ENCODE measurements at regions not wholly inside any gene's neighbourhood (a gene's known extent, or its start where the extent isn't known, plus 50 kb on each side); places are given as distances from the start of the nearest gene placed in this dataset.

DNA sequence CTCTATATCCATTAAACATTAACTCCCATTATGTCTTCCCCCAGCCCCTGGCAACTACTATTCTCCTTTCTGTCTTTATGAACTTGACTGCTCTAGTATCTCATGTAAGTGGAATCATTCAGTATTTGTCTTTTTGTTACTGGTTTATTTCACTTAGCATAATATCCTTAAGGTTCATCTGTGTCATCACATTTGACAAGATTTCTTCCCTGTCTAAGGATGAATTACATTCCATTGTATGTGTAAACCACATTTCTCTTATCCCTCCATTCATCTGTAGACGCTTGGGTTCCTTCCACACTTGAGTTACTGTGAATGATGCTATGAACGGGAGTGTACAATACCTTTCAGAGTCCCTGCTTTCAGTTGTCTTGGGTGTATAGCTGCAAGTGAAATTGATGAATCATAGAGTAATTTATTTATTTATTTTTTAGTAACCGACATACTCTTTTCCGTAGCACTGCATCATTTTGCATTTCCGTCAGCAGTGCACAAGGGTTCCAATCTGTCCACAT is 399.7 kb upstream of the RBFOX1 start:
- DNase-seq (ENCODE audit: low read depth, low spot score): no peak

GRCh38 chr16:6929868-6930267 is 402.8 kb upstream of the RBFOX1 start:
- no peak for DNase-seq (ENCODE audit: low read depth, low spot score)

- DNase-seq (ENCODE audit: low read depth, low spot score): no peak
These were observed 405.9 kb upstream of the RBFOX1 start for GRCh38 chr16:6926762-6927161.

DNA sequence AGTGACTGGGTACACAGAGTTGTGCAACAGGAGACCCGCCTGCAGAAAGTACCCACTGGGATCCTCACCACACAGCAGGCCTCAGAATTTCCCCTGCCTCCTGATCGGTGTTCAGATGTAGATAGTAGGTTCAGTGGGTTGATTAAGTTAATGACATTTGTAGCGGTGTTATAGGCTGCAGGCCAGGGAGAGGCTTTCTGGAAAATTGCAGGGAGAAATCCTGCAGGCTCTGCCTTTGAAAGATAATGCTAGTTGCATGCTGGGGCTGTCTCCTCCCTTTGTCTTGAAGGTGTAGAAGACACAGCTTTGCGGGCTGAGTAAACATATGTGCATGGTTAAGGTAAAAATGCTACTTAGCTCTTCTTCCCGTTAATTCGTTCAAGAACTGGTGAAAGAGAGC is 406.3 kb upstream of the RBFOX1 start:
- no peak for DNase-seq (ENCODE audit: low read depth, low spot score)

DNA sequence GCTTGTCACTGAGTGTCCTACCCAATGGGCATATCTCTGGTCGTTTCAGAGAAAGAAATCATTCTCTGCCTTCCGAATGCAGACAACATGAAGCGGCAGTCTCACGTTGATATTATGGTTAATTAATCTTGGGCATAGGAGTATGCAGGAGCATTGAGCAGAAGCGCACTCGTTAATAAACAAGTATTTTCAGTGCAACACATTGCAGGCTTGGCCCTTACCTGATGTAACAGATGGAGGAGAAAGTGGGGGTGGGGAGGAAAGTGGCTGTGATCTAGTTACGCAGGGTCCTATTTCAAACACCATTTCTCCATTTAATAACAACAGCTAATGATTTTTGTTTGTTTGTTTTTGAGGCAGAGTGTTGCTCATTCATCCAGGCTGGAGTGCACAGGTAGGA is 414.0 kb upstream of the RBFOX1 start:
- no peak for DNase-seq (ENCODE audit: low read depth, low spot score)

- DNase-seq (ENCODE audit: low read depth, low spot score): no peak
These were observed 415.7 kb upstream of the RBFOX1 start for GRCh38 chr16:6916946-6917345.

GRCh38 chr16:6913566-6913965 is 419.1 kb upstream of the RBFOX1 start:
- DNase-seq (ENCODE audit: low read depth, low spot score): no peak

- DNase-seq (ENCODE audit: low read depth, low spot score): no peak
These were observed 422.3 kb upstream of the RBFOX1 start for GRCh38 chr16:6910301-6910700.

DNA sequence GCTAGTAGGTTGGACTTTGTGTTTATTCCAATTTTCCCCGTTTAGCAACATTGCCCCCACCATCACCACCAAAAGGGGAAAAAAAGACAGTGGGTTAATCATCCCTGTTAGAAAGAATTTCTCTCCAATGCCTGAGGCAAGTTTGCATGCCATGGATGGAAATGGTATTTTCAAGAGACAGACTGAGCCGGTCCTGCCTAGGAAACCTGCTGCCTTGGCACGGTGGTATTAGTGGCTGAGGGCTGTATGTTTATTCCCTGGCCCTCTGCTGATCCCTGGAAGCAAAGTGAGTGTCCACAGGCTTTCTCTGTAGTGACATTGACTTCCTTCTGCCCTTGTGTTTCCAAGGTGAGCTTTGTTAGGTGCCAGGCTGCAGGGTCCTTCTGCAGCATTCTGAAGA is 427.0 kb upstream of the RBFOX1 start:
- DNase-seq (ENCODE audit: low read depth, low spot score): no peak

DNA sequence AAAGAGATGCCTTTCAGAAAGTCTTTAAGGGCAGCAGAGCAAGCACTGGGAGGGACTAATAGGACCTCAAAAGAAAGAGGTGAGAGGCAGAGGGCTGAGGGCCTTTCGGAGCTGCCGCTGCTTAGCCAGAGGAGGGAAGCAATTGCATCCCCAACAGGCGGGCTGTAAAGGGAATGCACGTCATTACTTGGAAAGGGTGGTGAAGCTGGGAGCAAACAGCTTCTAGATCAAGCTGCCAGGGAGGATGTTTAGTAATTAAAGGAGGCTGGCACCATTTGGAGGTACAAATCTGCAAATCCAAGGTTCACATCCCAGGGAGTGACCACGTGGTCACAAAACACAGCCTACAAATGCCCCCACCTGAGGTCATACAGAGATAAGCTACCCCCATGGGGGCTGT is 429.0 kb upstream of the RBFOX1 start:
- DNase-seq (ENCODE audit: low read depth, low spot score): no peak

GRCh38 chr16:6898896-6899295 is 433.7 kb upstream of the RBFOX1 start:
- DNase-seq (ENCODE audit: low read depth, low spot score): no peak

DNA sequence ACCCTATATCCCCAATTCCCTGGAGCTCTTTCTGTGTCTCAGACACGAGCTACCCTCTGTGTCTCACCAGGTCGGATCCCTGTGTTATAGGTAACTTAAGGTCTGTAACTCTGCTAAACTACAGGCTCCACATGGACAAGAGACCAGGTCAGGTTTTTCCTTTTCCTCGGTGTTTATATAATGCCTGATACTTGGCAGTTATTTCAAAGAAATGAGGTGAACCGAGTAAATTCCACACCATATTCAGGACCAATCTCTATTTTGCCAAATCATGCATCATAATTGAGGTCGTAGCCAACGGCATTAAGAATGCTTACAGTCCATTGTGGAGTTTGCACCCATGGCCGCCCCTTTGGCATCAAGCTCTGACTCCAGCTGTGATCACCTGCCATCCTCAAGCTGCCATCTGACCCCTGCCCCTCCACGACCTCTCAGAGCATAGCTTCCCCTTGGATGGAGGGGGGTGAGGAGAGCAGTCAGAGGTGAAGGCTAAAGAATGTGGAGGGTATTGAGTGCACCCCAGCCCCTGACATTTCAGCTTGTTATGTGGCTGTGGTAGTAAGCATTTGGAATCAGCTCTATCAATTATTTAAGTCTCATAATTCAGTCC is 434.7 kb upstream of the RBFOX1 start:
- no peak for DNase-seq (ENCODE audit: low read depth, low spot score)

GRCh38 chr16:6892966-6893365 is 439.7 kb upstream of the RBFOX1 start:
- no peak for DNase-seq (ENCODE audit: low read depth, low spot score)

DNA sequence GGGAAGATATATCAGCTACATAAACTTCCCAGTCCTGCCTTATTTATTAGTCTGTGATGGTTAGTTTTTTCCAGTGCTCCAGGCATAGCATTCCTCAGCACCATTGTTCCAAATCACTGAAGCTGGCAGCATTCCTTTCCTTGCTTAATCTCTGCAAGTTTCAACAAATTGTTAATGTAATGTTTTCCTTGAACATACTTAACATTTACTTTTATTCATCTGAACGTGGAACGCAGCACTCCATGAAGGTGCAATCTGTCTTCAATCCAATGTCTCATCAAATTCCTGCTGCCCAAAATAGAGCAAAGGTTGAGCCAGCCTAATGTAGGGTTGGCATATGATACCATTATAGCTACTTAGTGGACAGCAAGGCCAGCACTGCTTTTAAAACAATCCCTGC is 441.1 kb upstream of the RBFOX1 start:
- no peak for DNase-seq (ENCODE audit: low read depth, low spot score)

DNA sequence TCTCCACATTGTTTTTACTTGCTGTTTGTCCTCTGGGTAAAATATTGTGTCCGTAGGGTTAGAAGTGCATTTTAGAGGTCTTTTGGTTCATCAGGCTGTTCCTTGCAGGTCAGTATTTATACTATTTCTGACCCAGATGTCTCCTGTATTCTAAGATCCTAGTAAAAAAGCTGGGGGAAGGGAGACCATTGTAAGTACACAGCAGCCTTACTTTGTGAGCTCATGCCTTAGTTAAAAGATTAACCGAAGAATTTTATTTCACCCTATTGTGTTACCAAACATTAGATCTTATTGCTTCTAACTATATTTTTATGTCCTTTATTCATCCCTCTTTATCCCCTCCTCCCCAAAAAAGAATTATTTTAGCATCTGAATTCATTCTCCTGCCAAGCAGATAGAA is 444.1 kb upstream of the RBFOX1 start:
- DNase-seq (ENCODE audit: low read depth, low spot score): no peak

DNA sequence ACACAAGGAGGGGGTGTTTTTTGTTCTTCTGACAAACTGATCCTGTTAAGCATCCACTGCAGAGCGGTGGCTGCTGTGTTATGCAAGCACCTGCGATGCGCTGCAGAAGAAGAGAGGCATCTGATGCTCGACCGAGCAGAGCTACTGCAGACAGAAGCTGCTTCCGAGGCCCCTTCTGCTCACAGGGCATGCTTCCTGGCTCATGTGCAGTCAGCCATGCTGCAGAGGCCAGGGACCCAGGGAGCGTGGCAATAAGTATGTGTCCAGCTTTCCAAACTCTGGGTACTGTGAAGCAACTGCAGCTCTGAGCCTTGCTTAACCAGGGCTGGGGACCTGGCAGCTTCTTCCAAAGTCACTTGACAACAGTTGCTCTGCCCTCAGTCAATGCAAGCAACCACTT is 448.6 kb upstream of the RBFOX1 start:
- no peak for DNase-seq (ENCODE audit: low read depth, low spot score)

- no peak for DNase-seq (ENCODE audit: low read depth, low spot score)
These were observed 452.4 kb upstream of the RBFOX1 start for GRCh38 chr16:6880263-6880662.

GRCh38 chr16:6864671-6865070 is 468.0 kb upstream of the RBFOX1 start:
- DNase-seq (ENCODE audit: low read depth, low spot score): no peak

DNA sequence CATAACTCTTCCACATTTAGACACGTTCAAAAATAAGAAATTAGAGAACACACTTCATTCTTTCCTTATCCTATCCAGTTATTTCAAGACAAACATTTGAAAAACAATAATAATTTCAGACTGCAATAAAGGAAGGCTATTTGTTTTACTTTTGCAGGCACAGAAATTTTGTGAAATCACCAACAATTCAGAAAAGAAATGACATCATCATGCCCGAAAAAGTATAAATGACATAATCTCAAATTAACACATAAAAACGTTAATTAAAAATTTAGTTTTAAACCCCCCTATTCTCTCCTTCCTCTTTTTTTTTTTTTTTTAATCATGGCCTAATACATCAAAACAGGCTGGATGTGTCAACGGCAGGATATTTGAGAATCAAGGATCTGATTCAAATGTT is 468.4 kb upstream of the RBFOX1 start:
- DNase-seq (ENCODE audit: low read depth, low spot score): no peak

DNA sequence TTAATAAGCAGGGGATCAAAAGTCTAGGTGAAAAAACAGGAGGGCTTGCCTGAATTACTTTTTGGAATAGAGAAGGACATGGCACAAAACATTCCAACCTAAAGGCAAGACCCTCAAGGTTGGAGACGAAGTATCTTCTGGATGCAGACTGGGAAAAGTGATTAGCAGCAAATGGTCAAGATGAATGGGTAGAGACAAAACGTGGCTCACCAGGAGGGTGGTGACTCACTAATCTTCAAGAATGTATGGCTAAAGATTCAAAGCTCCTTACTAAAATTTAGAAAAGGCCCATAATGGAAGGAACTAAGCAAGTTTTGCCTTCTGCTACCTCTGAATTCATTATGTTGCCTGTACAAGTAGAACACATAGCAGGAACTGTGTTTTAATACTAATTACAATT is 469.5 kb upstream of the RBFOX1 start:
- no peak for DNase-seq (ENCODE audit: low read depth, low spot score)

DNA sequence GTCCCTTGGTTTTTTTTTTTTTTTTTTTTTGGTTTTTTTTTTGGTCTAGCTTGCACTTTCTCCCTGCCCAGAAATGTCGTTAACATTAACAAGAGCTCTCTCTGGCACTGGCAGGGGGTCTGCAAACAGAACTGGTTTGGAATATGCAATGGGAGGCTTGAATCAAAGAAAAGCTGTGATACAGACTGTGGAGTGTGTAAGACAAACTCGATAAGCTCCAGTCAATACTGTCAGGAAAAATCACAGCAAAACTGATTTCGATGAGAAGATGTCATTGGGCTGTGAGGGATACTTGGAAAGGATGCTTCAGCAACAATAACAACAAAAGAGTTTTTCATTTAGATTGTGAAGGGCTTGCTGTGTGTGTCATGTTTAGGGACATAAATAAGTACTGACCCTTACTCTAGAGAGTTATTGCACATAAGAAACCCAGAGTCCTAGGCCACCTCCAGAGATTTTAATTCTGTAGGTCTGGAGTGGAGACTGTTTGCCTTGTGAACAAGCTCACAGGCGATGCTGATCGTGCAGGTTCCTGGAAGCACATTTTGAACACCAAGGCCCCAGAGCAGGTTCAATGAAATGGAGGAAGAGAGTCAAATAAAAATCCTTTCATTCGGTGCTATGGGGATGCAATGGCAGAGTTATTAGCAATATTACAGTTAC is 470.7 kb upstream of the RBFOX1 start:
- no peak for DNase-seq (ENCODE audit: low read depth, low spot score)

DNA sequence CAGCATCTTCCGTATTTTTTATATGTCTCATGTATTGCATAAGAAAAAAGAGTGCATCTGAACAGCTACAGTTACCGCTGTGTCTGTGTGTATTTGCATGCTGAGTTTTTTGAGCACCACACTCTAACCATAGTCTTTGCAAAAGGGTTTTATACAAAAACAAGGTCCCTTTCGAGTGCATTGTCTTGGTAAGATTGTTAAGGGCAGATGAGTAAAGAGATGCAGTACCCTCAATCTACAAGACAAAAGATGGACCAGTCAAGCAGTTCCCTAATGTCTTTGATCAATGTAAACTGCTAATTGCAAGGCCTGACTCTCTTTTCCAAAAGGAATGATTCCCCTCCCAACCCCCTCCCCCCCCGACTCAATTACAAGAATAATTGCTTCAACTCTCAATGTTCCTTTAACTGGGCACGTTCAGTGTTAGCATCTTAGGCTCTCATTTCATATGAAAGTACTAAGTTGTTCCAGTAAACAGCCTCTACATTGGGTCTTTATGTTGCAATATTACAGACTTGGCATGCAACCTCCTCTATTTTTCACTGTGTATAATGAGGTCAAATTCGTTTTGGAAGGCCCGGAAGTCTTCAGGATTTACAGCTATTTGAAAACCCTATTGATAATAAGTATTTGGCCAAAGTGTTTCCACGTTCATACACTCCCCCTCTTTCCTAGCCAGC is 471.4 kb upstream of the RBFOX1 start:
- no peak for DNase-seq (ENCODE audit: low read depth, low spot score)

DNA sequence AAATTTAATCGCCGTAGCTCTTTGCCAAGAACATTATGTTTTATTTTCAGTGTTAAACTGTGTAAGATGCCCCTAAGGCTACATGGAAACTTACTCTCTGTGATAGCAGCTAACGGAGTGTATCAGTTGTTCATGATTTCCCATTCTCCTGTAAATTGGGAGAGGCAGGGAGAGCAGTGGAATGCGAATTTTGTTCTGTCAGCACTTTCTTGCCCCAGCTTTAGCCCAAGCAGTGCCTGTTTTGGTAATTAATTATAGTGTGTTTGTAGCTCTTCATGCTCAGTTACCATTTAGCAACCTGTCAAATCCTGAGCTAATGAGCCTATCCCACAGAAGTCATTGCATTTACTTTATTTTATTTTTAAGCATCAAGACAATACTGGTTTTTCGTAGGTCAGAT is 475.1 kb upstream of the RBFOX1 start:
- no peak for DNase-seq (ENCODE audit: low read depth, low spot score)
